GM13977 (cell line): ENCODE measurements at regions not wholly inside any gene's neighbourhood (a gene's known extent, or its start where the extent isn't known, plus 50 kb on each side); places are given as distances from the start of the nearest gene placed in this dataset.
"Not testable (repeated sequence)": the region's sequence is repeated elsewhere in the genome, so short reads cannot be mapped to it uniquely, and the experiment has no call there.

Source experiments
- DNase-seq: peaks from one replicate; pipeline ENCODE4 v3.0.0; 2012; ENCODE audit warnings: low spot score
- in situ Hi-C: fragments of 300-500 bp; cut with MboI; formaldehyde crosslinking; loops from one replicate; pipeline ENCODE4 v1.12.0; 2022; ENCODE audit warnings: low sequenced_read_pairs, low pct_unique_long_range_greater_than_20kb, mixed read lengths, inconsistent platforms; ENCODE audit not compliant: unreplicated experiment
- TF ChIP-seq, protein P1 (sequence below): IDR thresholded peaks from 2 replicates; pipeline ENCODE4 v1.5.1; 2012; ENCODE audit warnings: mild to moderate bottlenecking, control low read depth; ENCODE audit not compliant: insufficient read depth; ENCODE audit errors: extremely low read depth, missing control alignments

- DNase-seq: no peak
- TF ChIP-seq, protein P1, sequence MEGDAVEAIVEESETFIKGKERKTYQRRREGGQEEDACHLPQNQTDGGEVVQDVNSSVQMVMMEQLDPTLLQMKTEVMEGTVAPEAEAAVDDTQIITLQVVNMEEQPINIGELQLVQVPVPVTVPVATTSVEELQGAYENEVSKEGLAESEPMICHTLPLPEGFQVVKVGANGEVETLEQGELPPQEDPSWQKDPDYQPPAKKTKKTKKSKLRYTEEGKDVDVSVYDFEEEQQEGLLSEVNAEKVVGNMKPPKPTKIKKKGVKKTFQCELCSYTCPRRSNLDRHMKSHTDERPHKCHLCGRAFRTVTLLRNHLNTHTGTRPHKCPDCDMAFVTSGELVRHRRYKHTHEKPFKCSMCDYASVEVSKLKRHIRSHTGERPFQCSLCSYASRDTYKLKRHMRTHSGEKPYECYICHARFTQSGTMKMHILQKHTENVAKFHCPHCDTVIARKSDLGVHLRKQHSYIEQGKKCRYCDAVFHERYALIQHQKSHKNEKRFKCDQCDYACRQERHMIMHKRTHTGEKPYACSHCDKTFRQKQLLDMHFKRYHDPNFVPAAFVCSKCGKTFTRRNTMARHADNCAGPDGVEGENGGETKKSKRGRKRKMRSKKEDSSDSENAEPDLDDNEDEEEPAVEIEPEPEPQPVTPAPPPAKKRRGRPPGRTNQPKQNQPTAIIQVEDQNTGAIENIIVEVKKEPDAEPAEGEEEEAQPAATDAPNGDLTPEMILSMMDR: no peak
- in situ Hi-C loops: no loop called here
Observed at GRCh38 chr5:92283521-92283920, 900.4 kb upstream of the ARRDC3 start.

DNA sequence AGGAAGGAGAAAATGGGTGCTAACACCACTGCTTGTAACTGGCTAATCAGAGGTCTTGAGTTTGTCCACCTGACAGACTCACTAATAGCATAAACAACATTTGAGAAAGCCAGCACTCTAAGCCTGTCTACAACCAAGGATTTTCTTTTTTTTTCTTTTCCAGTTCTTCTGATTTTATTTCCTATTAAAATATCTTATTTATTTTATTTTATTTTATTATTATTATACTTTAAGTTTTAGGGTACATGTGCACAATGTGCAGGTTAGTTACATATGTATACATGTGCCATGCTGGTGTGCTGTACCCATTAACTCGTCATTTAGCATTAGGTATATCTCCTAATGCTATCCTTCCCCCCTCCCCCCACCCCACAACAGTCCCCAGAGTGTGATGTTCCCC is 888.6 kb upstream of the ARRDC3 start:
- in situ Hi-C loops, DNase-seq: not testable (repeated sequence)

DNA sequence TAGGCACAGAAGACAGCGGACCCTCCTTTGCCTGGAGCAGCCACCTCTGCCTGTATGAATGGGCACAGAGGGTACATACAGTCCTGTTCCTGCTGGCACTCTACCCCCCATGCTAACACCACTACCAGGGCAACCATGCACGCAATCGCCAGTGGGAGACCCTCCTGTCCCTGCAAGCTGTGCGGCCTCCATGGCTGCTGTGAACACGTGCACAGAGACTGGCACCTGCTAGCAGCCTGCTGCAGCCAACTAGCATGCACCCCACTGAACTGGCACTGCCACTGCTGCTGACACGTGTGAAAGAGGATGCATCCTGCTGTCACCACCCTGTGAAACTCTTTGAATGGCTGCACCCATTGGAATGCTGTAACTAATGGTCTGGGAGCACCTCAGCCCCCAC is 885.2 kb upstream of the ARRDC3 start:
- TF ChIP-seq, protein P1: no peak
- in situ Hi-C loops: no loop called here
- DNase-seq: no peak

DNA sequence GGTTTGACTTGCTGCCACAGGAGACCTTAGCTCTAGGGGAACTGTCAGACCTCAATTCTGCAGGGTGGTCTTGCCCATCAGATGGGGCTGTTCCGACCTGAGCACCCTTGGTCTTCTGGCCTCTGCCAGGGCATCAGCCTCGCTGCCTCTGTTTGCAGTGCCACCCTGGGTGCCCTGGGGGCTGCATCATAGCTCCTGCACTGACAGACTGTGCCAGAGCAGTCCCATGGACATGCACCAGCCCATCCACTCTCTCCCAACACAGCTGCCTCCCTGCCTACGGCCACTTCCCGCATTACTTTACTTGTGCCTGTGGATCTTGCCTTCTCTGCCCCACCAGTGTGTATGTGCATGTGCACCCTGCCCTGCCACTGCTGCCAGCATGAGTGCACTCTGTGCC is 884.7 kb upstream of the ARRDC3 start:
- in situ Hi-C loops: no loop called here
- DNase-seq: no peak
- TF ChIP-seq, protein P1: no peak

- TF ChIP-seq, protein P1: no peak
- in situ Hi-C loops: no loop called here
Observed at GRCh38 chr5:92265804-92266203, 882.7 kb upstream of the ARRDC3 start.

DNA sequence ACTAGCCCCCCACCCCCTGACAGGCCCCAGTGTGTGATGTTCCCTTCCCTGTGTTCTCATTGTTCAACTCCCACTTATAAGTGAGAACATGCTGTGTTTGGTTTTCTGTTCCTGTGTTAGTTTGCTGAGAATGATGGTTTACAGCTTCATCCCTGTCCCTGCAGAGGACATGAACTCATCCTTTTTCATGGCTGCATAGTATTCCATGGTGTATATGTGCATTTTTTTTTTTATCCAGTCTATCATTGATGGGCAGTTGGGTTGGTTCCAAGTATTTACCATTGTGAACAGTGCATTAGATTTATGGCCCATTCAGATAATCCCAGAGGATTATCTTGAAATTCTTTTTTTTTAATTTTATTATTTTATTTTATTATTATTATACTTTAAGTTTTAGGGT is 872.5 kb upstream of the ARRDC3 start:
- DNase-seq, in situ Hi-C loops: not testable (repeated sequence)

More at GRCh38 chr5:92265804-92266203, 882.7 kb upstream of the ARRDC3 start:
- DNase-seq: no peak

DNA sequence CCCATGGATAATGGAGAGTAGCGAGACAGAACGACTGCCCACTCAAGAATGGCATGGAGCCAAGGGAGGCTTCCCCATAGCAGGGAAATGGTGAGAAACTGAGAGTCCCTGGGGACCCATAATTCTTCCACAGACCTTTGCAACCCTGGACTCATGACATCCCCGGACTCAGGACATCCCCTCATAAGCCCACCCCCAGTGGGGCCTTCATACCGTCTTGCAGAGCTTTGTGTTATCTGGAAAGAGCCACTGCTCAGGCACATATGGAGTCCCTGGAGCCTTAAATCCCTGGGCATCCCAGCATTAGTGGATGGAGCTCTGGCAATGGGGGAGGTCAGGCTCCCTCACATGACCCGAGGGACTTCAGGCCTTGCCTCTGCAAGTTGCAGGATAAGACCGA is 865.4 kb upstream of the ARRDC3 start:
- in situ Hi-C loops: no loop called here
- TF ChIP-seq, protein P1: no peak
- no peak for DNase-seq

DNA sequence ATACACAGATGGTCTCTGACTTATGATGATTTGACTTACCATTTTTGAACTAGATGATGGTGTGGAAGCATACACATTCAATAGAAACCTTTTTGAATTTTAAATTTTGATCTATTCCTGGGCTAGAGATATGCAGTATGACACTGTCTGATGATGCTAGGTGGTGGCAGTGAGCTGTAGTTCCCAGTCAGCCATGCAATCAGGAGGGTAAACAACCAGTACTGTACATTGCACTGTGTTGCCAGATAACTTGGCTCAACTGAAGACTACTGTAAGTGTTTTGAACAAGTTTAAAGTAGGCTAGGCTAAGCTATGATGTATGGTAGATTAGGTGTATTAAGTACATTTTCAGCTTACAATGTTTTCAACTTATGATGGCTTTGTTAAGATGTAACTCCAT is 859.1 kb upstream of the ARRDC3 start:
- TF ChIP-seq, protein P1: no peak
- no peak for DNase-seq
- in situ Hi-C loops: no loop called here
